HG02642 (cell line): ENCODE measurements at regions not wholly inside any gene's neighbourhood (a gene's known extent, or its start where the extent isn't known, plus 50 kb on each side); places are given as distances from the start of the nearest gene placed in this dataset.

ENCODE experiments used
- ATAC-seq: cut with Tn5 transposase; IDR thresholded peaks from one replicate; pipeline ENCODE4 v1.9.1; 2021; ENCODE audit warnings: mild to moderate bottlenecking; ENCODE audit not compliant: unreplicated experiment, poor library complexity

DNA sequence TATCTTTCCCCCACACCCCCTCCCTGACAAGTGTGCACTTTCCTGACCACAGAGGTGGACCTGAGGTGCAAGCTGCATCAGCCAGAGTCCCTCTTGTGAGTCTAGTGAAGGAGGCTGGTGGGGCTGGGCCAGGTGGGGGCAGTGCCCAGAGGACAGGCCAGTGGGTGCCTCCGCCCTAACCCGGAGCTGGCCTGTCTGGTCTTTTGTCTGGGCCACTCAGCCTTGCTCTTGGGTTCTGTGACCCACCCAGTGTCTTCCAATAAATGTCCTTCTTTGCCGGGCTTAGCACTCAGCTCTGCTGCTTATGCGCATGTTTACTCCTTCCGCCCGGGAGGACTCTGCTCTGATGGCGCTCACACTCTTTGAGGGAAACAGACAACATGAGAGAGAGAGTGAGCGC is 526.2 kb downstream of the TBC1D22A start:
- ATAC-seq, result no peak

DNA sequence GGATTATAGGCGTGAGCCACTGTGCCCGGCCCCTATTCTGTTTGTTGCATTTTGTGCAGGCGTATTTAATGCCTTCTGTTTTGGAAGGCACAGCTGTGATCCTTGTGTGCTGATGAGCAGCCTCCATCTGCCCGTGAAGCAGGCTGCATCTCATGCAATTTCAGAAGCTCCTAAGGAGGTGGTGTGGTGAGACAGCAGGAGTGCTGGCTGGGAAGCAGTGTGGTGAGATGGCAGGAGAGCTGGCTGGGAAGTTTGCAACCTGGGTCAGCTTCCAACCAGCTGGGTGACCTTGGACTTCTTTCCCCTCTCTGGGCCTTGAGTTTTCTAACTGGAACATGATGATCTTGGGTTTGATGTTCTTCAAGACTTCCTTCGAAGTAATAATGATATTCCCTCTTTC is 525.1 kb downstream of the TBC1D22A start:
- no peak for ATAC-seq

DNA sequence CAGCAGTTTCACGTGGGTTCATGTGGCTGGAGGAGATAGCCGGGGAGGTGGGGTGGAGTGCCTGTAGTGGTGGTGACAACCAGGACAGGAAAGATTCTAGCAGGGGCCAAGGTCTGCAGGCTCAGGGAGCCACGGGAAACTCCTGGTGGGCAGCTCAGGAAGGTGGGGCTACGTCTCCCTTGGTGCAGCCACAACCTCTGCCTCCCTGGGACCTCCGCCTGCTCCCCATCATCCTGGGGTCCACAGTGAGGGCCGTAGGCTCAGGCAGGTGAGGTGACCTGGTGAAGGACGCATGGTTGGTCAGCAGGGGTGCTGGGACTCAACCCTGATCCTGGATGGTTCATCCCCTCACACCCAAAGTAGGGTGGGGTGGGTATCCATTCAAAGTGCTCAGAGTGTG is 524.1 kb downstream of the TBC1D22A start:
- no peak for ATAC-seq

DNA sequence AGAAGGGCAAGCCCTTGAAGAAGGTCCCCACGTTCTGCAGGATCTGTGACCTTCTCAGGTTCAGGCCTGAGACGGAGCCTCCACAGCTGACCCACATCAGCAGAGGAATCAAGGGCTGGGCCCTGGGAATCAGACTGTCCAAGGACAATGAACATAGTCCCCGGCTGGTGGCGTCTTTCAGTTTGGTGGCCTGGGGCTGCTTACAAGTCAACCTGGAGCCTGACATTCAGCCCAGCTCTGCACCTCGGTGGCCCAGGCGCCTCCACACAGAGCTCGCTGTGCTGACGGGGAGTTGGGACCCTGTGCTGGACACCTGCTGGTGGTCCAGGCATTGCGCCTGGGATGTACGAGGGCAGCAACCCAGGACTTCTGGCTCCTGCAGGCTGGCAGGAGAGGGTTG is 523.5 kb downstream of the TBC1D22A start:
- no peak for ATAC-seq

DNA sequence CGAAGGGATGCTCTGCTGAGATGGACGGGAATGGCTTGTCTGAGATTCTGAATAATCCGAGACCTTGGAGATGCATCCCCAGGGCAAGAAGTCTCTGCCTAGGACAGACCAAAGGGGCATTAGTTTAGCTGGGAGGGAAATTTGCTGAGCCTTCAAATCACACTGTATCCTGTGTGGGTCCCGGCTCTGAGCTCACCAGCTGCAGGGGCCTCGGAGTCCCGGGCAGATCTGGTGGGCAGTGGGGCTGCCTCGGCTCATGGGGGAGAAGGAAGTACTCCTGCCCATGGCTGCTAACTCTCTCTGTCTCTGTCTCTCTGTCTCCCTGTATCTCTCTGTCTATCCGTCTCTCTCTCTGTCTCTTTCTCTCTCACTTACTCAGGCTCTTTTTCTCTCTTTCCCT is 522.4 kb downstream of the TBC1D22A start:
- no peak for ATAC-seq

DNA sequence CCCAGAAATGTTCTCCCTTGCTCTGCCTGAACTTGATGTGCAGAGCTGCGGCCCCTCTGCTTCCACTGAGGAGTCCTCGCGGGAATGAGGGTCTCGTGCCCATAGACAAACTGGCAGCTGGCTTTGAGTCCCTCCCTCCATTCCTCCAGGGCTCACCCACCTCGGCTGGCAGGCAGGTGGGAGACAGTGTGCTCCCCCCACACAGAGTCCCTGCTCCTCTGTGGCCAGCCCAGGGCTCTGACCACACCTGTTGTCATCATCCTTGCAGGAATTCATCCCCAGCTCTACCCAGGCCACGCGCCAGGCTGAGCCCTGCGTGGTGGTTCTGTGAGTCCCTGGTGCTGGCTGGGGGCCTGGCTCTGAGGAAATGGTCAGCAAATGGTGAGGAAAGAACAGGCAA is 521.9 kb downstream of the TBC1D22A start:
- no peak for ATAC-seq

DNA sequence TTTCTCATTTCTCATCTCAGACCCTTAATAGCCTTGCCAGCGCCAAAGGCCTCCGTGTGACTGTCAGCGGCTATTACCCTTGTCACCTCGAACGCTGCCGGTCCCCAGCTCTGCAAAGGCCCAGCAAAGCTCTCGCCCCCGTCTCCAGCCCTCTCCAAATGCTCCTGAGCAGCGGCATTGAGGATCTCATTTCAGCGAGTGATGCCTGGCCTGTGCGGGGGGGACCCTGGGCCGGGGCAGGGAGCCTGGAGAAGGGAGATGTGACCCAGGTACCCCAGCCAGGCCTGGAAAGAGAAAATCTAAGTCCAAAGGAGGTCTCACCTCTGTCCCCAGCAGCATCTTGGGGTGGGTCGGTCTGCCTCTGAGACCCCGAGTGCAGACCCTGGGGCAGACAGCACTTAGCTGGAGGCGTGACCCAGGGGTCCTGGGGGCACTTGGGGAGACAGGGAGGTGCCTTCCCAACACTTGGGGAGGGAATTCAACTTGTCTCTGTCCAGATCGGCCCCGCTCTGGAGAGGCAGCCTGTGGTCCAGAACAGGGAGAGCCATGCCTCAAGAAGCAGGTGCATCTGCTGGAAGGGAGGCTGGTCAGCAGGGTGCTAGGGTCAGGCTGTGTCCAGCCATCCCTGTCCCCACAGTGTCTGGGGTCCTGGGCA is 521.3 kb downstream of the TBC1D22A start:
- ATAC-seq, result no peak

DNA sequence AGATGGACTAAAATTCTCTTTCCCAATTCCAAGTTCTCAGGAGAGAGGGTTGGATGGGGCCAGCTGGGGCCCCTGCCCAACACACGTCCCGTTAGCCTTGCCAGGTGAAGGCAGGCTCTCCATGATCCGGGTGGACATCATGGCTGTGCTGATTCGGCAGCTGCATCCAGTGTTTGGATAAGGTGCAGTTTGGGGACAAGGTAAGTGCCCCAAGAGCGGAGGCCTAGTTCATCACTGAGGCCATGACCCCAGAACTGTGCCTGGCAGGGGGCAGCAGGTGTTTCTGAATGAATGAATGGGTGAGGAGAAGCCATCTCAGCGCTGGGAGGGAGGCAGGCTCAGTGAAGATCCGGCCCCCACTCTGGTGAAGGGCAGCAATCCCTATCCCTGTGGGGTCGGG is 520.4 kb downstream of the TBC1D22A start:
- no peak for ATAC-seq

DNA sequence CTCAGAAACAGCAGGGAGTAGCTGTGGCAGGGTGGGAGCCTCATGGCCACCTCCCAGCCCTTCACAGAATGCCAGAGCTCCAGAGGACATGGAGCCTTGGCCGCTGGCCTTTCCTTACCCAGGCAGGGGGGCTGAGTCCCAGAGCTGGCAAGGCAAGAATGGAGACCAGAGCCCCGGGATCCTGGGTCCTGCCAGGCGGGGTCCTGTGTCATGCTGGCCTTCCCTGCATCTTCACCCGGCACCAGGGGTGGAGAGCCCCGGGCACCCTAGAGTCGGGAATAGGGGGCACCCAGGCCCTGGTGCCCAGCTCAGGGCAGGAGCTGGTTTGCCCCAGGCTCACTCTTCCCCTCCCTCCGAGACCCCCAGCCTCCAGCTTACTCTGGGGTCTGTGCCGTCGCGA is 519.9 kb downstream of the TBC1D22A start:
- ATAC-seq, result no peak

DNA sequence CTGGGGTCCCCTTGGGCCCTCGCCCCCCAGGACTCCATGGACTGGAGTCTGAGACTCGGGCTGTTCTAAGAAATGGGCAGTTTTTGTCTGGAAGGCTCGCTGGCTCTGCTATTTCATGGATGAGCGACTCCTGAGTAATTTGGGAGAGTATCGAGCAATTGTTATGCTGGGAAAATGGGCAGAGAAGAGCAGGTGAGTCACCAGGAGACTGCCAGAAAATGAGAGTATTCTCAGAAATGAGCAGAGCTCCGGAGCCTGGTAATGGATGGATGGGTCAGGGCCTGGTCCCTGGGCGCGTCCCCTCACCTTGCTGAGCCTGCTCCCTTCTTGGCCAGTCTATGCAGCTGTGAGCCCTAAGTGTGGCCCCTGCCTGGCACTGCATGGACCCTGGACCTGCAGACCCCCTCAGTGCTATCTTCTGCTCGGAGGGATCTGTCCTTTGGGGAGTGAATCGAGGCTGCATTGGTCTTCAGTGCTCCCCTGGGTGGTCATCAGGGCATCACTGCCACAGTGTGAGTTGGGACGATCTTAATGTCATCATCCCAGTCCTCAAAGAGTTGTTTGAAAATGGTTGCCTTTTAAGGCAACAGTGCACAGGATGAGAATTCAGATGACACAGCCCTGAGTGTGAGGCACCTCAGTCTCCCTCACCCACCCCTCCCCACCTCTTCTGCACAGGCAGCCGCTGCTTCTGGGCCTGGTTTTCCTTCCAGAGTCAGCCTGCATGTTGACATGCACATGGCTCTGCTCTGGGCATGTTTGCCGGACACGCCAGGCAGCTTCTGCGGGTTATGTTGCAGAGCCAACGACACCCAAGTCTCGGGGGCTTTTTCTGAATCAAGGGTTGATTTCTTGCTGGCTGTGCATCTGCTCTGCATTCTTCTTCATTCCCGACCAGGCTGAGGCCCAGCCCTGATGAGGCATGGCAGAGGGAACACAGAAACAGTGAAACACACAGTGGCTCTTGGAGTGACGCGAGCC is 519.0 kb downstream of the TBC1D22A start:
- no peak for ATAC-seq

DNA sequence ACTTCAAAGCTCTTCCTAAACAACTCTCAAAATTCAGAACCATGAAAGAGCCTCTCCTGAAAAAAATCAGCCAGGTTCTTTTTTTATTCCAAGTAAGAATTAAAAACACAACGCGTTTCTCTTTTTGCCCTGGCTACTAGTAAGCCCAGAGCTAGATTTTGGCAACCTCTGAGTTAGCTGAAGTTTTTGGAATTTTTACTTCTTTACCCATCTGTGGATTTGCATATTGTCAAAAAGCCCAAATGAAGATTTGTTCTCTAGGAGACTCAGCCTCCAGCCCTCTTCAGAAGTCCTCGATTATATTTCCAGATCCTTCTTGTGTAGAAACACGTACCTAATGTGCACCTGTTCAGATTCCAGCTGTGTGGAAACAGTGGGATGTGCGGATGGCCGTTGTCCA is 517.9 kb downstream of the TBC1D22A start:
- no peak for ATAC-seq

DNA sequence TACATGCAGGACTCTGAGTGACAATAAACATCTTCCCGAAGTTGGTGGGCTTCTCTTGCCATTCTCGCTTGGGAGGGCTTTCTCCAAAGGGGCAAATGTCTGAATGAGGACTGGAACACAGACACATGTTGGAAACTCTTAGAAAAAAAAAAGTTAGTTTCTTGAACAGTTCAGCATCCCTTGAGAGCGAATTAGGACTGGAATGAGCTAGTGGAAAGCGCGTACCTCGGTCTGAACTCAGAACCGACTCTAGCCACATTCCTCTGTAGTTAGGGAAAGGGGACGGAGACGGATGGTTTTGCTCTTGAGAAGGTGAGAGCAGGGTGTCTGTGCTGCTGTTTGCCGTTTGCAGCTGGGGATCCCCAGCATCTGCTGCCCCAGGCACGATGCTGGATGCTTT is 517.3 kb downstream of the TBC1D22A start:
- ATAC-seq, result no peak

DNA sequence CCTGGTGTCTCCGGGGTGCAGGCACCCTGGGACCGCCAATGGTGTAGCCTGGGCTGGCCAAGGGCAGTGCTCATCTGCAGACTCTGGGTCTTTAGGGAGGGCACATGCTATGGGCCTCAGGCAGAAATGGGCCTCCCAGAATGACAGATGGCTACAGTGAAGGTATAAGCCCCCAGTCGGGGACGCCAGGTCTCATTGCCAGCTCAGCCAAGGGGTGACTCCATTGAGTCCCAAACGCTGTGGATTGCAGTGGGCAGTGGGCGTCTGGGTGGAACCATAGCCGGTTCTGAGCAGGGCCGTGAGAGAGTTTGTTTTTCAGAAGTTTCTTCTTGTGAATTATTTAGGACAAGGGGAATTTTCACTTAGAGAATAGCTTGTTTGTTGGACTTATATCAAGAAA is 516.9 kb downstream of the TBC1D22A start:
- no peak for ATAC-seq

DNA sequence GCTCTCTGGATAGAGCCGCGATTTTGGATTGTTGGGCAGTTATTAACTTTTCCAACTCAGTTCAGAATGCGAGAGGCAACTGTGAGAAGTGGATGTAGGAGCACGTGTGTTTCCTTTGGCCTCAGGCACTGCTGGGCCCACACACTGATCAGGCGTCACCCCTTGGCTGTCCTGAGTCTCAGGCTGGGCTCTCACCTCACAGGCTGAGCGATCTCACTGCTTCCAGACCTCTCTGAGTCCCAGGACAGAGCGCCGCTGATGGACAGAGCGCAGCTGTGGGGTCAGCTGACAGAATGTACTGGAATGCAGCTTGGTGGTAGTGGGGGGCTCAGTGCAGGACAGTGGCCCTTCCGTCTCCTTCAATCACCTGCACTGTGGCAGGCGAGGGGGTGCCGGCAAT is 516.2 kb downstream of the TBC1D22A start:
- no peak for ATAC-seq

DNA sequence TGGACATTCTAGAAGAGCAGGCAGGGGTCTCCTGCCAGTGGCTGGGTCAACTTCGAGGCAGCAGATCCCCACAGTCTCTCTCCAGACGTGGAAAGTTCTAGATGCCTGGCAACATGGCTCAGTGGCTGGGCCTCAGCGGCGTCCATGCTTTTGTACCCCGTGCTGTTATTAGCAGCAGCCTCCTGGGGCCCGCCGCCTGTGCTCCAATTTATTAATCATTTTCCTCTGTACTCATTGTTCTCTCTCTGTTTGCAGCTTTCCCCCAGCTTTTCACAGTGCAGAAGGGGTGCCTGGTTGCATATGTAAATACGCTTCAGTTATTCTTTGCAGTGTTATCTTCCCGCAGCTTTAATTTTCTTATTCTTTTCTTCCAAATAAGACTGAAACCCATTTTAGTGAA is 515.1 kb downstream of the TBC1D22A start:
- no peak for ATAC-seq

DNA sequence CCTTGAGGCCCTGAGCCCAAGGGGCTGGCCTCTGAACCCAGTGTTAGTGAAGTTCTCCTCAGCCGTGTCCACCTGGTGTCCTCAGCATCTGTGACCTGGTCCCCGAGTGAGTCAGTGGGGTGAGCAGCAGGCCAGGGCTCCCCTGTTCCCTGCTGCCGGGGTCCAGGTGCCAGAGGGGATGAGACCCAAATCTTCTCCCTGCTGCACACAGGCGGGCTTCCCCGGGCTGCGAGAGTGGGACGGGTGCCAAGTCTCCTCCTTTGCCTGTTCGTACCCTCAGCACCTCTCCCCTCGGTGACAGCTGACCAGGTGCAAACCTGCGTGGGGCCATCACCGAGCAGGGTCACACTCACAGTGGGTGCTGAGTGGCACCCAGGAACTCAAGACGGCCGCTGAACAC is 514.5 kb downstream of the TBC1D22A start:
- ATAC-seq, result no peak

DNA sequence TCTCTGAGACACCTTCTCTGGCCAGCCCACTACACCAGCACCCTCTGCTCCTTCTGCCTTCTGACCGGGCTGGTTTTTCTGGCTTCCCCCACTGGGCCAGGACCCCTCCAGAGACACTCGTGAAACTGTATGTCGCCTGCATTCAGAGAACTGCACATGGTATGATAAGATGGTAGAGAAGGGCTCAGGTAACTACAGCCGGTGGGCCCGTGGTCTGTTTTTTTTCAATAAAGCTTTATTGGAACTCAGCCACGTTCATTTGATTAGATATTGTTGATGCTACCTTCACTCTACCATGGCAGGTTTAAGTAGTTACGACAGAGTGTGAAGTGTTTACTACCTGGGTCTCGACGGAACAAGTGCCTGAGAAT is 514.0 kb downstream of the TBC1D22A start:
- ATAC-seq, result no peak

DNA sequence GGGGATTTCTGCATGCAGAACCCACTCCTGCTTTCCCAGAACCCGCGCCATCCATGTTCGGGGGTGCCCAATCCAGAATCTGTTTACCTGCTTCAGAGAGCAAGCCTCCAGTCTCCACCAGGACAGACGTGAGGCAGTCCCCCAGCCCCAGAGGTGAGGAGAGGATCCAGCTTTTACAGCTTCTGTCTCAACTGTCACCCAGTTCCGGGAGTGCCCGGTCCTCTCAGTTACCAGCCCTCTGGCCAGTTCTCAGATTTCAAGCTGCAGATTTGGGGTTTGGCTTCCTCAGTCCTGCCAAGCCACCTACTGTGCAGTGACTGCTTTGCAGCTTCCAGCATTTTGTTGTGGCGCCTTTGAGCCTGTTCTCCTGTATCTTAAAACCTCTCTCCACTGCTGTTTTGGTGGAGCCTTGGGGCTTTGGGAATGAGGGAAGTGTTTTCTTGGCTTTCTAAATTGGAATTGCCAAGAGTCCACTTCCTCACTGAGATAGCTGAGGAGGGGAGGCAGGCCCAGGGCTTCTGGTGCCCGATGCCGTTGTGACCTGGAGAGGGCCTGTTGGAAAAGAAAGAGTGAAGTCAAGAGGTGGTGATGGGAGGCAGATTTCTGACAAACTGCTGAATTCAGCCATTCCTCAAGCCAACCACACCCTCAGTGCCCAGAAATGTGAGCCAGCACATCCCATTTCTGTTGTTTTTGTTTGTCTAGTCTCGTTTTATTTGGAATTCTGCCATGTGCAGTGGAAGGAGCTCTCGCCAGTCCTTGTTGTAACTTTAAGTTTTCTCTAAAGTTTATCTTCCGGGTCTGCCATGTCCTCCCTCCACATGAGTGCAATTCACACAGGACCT is 513.4 kb downstream of the TBC1D22A start:
- ATAC-seq, result no peak

DNA sequence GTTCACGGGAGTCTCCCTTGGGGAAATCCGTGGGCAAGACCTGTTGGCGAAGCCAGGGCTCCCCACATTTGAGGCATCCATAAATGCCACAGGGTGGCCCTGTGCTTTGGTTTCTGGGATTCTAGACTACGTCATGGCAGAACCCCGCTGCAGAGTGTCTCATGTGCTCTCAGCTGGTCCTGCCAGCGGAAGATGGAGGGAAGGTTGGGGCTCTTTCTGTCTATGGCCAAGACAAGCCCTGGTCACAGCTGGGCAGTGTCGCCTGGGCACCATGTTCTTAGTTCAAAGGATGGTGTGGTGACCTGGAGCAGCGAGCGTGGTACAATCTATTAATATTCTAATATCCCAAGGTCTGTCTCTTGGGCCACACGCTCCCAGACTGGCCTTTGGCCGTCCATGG is 511.7 kb downstream of the TBC1D22A start:
- ATAC-seq, result no peak

DNA sequence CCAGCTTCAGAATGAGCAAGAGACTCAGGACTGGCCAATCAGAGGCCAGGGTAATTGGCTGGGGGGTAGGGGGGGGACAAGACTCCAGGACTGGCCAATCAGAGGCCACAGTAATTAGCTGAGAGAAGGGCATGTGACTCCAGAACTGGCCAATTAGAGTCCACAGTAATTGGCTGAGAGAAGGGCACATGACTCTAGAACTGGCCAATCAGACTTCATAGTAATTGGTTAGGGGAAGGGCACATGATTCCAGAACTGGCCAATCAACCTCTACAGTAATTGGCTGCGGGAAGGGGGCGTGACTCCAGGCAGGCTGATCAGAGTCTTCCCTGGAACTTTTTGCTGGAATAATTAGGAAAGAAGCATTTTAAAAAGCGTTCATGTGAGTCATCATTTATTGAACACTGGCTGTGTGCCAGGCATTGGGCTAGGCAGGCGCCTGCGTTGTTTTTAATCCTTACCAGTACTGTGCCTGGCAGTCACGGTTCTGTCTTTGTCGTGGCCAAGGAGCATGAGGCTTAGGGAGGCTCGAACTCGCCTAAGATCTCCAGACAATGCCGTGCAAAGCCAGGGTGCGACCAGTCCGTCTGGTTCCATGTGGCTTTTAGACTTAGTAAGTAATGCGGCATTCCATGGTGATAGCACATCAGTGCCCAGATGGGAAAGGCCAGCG is 508.1 kb downstream of the TBC1D22A start:
- ATAC-seq, result no peak
